ENCODE measurements at regions not wholly inside any gene's neighbourhood (a gene's known extent, or its start where the extent isn't known, plus 50 kb on each side); places are given as distances from the start of the nearest gene placed in this dataset.

DNA sequence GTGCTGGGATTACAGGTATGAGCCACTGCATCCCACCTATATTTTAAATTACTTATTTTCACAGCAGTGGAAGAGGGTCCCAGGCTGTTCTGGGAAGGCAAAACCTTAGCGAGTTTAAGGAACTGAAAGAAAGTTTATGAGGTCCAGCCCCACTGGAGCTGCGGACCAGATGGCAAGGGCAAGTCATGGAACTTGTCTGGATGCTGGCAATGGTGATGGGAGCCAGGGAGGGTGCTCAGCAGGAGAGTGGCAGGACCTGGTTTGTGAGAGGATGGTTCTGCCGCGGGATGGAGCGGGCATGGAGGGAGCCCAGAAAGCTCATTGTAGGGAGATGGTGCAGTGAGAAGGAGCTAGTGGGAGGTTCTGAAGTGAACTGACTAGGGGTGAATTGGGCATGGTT, 50.6 kb upstream of the SLC45A1 start:
- no peak for DNase-seq

GRCh38 chr1:8266436-8267165, 51.3 kb upstream of the SLC45A1 start:
- no peak for DNase-seq

DNA sequence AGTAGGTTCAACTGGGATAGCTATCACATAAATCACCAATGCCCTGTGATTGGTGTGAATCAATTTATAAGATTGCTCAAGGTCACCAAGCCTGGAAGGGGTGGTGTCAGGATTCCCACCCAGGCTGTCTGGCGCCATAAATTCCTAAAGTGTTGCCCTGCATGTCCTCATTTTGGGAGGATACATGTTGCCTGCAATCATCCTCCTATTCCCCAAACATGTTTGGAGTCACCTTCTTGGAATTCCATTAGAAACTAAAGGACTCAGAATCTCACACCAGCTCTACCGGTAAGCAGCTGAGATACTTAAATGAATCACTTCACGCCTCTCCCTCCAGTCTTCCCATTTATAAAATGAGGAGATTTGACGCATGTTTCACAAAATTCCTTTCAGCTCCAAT, 54.1 kb upstream of the SLC45A1 start:
- DNase-seq, result no peak

- no peak for DNase-seq
Observed at GRCh38 chr1:8261398-8261762, 56.5 kb upstream of the SLC45A1 start.

DNA sequence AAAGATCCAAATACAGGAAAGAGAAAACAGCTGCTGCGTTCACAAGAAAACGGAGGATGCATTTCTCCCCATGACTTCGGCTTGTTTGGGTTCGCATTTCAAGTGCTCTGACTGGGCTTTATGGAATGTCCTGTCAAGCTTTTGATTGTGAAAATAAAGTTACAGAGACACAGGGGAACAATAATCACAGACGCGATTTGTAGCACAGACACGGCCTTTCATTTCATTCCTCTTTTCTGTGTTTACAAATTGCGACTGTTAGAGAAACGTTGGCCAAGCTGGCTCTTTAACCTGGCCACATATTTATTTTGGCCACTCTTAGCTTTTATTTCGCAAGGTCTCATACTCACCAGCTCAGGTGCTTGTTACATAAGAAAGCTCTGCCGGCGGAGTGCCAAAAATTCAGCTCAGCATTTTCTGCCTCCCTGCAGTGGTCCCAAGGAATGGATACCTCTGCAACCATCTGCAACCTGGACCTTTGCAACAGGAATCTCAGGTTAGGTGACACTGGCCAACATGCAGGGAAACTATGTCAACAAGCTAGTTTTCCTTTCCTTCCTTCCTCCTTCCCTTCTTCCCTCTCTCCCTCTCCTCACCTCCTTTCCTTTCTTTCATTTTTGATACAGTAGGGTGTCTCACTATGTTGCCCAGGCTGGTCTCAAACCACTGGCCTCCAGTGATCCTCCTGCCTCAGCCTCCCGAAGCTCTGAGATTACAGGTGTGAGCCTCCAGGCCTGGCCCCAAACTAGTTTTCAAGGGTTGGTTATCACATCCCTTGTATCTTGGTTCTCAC, 58.2 kb upstream of the SLC45A1 start:
- no peak for DNase-seq

- DNase-seq, result no peak
Observed at GRCh38 chr1:8257621-8258020, 60.3 kb upstream of the SLC45A1 start.

DNA sequence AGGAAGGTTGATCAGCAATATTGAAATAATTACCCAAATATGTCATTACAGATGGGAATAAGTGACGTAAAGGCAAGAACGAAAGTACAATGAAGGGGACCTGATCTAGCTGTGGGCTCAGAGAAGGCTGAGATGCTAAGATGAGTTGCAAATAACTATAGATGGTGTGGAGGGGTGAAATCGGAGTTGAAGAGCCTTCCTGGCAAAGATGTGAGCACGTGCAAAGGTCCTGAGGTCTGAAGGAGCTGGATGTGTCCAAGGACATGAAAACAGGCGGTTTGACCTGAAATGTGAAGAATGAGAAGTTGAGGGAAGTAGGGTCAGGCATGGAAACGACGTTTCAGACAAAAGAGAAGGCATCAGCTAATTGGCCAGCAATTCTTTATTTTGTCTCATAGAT, 61.6 kb upstream of the SLC45A1 start:
- DNase-seq, result no peak

GRCh38 chr1:8255712-8256111, 62.2 kb upstream of the SLC45A1 start:
- no peak for DNase-seq

DNA sequence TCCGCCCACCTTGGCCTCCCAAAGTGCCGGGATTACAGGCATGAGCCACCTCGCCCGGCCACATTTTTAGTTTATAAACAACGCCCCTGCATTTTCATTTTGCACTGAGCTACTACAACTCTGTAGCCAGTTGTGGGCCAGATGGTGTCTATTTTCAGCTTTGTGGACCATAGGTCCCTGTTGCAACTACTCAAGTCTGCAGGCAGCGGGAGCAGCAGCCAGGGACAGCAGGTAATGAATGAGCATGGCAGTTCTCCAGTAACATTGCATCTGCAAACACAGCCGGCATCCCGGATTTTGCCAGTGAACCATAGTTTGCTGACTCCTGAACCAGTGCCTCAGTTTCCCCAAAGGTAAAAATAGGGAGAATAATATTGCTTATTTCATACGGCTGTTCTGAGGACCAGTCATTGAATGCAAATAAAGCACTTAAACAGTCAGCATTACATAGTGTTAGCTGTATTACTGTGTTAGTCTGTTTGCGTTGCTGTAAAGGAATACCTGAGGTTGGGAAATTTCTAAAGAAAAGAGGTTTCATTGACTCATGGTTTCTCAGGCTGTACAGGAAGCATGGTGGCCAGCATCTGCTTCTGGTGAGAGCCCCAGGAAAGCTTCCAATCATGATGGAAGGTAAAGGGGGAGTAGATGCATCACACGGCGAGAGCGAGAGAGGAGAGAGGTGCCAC, 65.5 kb upstream of the SLC45A1 start:
- no peak for DNase-seq

GRCh38 chr1:8251635-8252034, 66.3 kb upstream of the SLC45A1 start:
- DNase-seq, result no peak

GRCh38 chr1:8249838-8250237, 68.1 kb upstream of the SLC45A1 start:
- peak; percentile 75 for DNase-seq

- no peak for DNase-seq
Observed at GRCh38 chr1:8247811-8248436, 70.0 kb upstream of the SLC45A1 start.

DNA sequence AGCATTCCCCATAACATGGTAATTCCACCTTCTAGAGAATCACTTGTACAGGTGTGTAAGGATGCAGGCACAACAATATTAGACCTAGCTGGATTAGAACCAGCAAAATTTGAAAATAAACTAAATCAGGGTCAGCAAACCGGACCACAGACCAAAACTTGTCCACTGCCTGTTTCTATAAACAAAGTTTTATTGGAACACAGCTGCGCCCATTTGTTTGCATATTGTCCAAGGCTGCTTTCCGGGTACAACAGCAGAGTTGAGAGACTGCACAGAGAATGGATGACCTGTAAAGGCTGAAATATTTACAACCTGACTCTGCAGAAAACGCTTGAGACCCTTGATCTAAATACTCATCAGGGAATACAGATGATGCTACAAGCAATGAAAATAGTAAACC, 73.6 kb upstream of the SLC45A1 start:
- no peak for DNase-seq

- no peak for DNase-seq
Observed at GRCh38 chr1:8242498-8242897, 75.4 kb upstream of the SLC45A1 start.

DNA sequence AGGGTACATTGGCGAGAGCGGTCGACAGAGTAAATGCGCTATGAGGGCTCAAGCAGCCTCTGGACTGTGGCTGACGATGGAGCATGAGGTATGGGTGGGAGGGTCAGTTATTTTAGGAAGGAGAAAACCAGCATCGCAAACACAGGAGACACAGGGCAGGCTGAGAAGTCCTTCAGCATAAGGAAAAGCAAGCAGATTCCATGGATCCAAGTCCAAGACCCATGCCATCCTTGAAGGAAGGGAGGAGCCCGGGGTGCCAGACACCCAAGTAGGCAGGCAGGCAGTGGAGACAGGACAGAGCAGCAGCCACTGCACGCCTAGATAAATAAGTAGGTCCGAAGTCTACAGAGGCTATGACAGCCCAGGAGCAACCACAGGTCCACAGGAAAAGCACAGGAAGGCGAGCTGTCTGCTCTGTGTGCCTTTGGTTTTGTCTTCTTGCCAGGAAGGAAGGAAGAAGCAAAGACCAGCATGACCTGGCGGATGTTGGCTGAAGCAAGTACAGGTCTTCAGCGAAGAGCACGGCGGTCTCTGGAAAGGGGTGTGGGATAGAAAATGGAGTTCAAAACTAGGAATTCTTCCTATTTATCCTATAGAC, 76.4 kb upstream of the SLC45A1 start:
- peak; percentile 17 for DNase-seq

DNA sequence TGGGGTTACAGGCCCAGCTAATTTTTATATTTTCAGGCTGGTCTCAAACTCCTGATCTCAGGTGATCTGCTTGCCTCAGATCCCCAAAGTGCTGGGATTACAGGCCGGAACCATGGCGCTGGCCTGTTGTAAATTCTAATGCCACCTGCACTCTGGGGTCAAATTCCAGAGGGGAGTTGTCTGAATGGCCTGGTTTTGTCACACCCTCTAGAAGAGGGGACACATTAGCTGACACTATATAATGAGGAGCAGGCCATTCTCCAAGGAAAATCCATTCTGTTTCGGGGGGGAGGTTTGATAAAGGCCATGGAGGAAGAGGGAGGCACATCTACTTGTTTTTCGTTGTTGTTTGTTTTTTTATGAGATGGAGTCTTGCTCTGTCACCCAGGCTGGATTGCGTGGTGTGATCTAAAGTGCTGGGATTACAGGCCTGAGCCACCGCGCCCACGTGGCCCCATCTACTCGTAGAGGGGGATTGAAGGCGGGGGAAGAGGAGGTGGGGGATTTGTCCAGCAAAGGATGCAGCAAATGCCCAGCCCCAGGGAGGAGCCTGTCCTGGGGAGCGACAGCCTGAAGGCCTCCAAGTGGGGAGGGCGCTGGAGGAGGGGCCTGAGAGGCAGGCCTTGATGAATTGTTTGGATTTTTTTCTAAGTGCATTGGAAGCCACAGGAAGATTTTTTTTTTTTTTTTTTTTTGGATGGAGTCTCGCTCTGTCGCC, 78.4 kb upstream of the SLC45A1 start:
- no peak for DNase-seq

GRCh38 chr1:8239039-8239305, 78.9 kb upstream of the SLC45A1 start:
- no peak for DNase-seq

GRCh38 chr1:8238141-8239038, 79.5 kb upstream of the SLC45A1 start:
- no peak for DNase-seq

DNA sequence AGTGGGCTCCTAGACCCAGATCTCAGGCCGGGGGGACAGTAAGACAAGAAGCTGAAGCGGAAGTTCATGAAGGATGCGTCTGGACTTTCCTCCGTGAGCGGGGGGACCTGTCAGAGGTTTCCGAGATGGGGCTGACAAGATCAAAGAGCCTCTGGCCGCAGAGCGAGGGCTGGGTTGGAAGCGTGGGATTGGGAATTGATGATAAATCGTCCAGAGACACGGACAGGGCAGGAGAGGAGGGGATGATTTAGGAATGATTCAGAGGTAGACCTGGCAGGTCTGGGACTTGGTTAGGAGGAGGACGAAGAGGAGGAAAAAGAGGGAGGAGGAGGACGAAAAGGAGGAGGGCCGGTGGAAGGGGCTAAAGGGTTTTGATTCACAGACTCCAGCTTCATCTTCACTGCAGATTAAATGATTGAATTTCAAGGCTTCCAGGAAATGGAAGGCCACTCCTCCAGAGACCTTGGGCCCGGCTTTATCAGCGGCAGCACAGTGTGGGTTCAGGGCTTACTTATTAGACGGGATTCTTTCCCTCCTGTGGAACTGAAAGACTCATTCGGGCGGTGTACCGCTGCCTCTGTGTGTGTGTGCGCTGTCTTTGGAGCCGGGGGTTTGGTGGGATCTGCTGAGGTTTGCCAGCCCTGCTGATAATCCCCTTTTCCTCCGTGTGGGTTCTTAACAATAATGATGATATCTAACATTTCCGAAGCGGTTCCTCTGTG, 85.7 kb upstream of the SLC45A1 start:
- DNase-seq, result no peak

DNA sequence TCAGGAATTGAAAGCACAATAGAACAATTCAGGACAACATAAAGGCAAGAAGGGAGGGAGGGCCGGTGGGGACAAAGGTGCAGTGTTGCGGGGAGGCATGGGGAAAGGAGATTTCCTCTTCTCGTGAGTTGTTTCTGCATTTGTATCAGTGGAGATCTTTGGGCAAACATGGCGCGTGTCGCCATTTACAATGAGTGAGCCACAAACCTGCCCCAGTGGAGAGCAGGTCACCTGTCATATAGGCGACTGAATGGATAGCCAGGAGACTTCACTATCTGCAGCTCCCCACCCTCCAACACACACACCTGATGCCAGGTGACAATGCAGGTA, 87.7 kb upstream of the SLC45A1 start:
- no peak for DNase-seq

GRCh38 chr1:8228253-8228652, 89.7 kb upstream of the SLC45A1 start:
- DNase-seq, result no peak
